ENCODE measurements at regions not wholly inside any gene's neighbourhood (a gene's known extent, or its start where the extent isn't known, plus 50 kb on each side); places are given as distances from the start of the nearest gene placed in this dataset.

DNA sequence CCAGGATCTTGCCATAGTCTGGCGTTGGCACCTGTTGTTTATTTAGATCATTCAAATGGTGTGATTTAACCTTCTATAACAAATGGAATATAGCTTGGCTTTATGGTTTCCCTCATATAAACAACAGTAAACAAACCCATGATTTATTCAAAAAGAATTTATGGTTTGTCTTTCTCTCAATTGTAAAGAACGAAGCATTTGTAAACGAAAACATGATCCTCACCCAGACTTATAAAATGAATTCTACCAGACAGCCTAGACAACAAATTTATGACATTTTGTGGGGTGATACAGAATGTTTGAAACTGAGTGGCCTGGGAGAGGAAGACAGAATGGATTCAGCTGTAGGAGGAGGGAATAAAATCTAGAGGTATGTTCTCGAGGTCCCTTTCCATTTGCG, 66.1 kb upstream of the PTGFR start:
- H3K36me3 Mint-ChIP-seq: no peaks in the 10 kb centered on the region
- no peak for ATAC-seq
- H3K9me3 Mint-ChIP-seq: peaks cover 8 to 18% of the 10 kb centered on the region in 2 donors
- TF ChIP-seq, protein P1, sequence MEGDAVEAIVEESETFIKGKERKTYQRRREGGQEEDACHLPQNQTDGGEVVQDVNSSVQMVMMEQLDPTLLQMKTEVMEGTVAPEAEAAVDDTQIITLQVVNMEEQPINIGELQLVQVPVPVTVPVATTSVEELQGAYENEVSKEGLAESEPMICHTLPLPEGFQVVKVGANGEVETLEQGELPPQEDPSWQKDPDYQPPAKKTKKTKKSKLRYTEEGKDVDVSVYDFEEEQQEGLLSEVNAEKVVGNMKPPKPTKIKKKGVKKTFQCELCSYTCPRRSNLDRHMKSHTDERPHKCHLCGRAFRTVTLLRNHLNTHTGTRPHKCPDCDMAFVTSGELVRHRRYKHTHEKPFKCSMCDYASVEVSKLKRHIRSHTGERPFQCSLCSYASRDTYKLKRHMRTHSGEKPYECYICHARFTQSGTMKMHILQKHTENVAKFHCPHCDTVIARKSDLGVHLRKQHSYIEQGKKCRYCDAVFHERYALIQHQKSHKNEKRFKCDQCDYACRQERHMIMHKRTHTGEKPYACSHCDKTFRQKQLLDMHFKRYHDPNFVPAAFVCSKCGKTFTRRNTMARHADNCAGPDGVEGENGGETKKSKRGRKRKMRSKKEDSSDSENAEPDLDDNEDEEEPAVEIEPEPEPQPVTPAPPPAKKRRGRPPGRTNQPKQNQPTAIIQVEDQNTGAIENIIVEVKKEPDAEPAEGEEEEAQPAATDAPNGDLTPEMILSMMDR (IDR thresholded peaks at IDR 0.05): no peak
- intact Hi-C loops (cut with micrococcal nuclease): no loop called here
- no peak overlapping the region for H3K4me3 ChIP-seq (ENCODE audit: low read length)
- H3K9me3 ChIP-seq (ENCODE audit: control insufficient read depth, insufficient read depth, low read length): no peaks in the 10 kb centered on the region
- H3K4me3 Mint-ChIP-seq: no peak overlapping the region
- no peak overlapping the region for H3K27ac ChIP-seq (ENCODE audit: low read length)
- no peak for DNase-seq
- WGBS (ENCODE audit: insufficient coverage): 90% methylated on average over 2 of the region's 5 CpGs
- H3K27me3 Mint-ChIP-seq (ENCODE audit: low read depth in 2 of 2): no peaks in the 10 kb centered on the region
- no peaks in the 10 kb centered on the region for H3K4me1 Mint-ChIP-seq
- H3K36me3 ChIP-seq (ENCODE audit: control insufficient read depth, insufficient read depth, low read length): no peaks in the 10 kb centered on the region
- no peaks in the 10 kb centered on the region for H3K4me1 ChIP-seq (ENCODE audit: control insufficient read depth, insufficient read depth, low read length)
- no peaks in the 10 kb centered on the region for H3K27me3 ChIP-seq (ENCODE audit: control insufficient read depth, insufficient read depth, low read length)
- H3K27ac Mint-ChIP-seq: no peak overlapping the region

DNA sequence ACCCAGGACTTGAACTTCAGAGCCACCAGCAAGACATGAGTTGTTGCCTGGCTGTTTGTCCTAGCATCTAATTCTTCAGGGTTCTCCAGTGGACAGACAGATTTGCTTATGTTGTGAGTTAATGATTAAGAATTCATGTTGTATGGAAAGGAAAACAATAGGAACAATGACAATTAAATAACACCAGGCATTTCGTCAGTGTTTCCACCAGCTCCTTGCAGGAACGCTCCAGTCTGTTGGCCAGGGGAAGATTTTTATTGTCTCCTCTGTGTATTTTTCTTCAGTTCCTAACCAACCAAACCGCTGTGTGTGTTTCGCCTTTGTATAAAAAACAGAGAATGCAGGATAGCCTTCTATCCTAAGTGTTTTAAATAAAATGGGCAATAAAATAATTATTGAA, 64.4 kb upstream of the PTGFR start:
- H3K27ac ChIP-seq (ENCODE audit: low read length): no peak overlapping the region
- 88% methylated on average over 2 of the region's 4 CpGs for WGBS (ENCODE audit: insufficient coverage)
- no peak overlapping the region for H3K4me3 Mint-ChIP-seq
- peaks cover 6 to 16% of the 10 kb centered on the region in 2 donors for H3K9me3 Mint-ChIP-seq
- H3K27me3 ChIP-seq (ENCODE audit: control insufficient read depth, insufficient read depth, low read length): no peaks in the 10 kb centered on the region
- no peak overlapping the region for H3K4me3 ChIP-seq (ENCODE audit: low read length)
- H3K4me1 Mint-ChIP-seq: no peaks in the 10 kb centered on the region
- no peaks in the 10 kb centered on the region for H3K36me3 ChIP-seq (ENCODE audit: control insufficient read depth, insufficient read depth, low read length)
- no peaks in the 10 kb centered on the region for H3K27me3 Mint-ChIP-seq (ENCODE audit: low read depth in 2 of 2)
- no peaks in the 10 kb centered on the region for H3K4me1 ChIP-seq (ENCODE audit: control insufficient read depth, insufficient read depth, low read length)
- no peak for DNase-seq
- ATAC-seq: no peak
- no peaks in the 10 kb centered on the region for H3K36me3 Mint-ChIP-seq
- no peak overlapping the region for H3K27ac Mint-ChIP-seq
- TF ChIP-seq, protein P1 (IDR thresholded peaks at IDR 0.05): no peak
- no peaks in the 10 kb centered on the region for H3K9me3 ChIP-seq (ENCODE audit: control insufficient read depth, insufficient read depth, low read length)
- intact Hi-C loops (cut with micrococcal nuclease): no loop called here

GRCh38 chr1:78427506-78427905, 63.3 kb upstream of the PTGFR start:
- no peaks in the 10 kb centered on the region for H3K4me1 ChIP-seq (ENCODE audit: control insufficient read depth, insufficient read depth, low read length)
- no peak overlapping the region for H3K4me3 Mint-ChIP-seq
- no peaks in the 10 kb centered on the region for H3K27me3 ChIP-seq (ENCODE audit: control insufficient read depth, insufficient read depth, low read length)
- H3K27me3 Mint-ChIP-seq (ENCODE audit: low read depth in 2 of 2): no peaks in the 10 kb centered on the region
- H3K9me3 ChIP-seq (ENCODE audit: control insufficient read depth, insufficient read depth, low read length): no peaks in the 10 kb centered on the region
- H3K27ac ChIP-seq (ENCODE audit: low read length): no peak overlapping the region
- no peaks in the 10 kb centered on the region for H3K36me3 Mint-ChIP-seq
- no peaks in the 10 kb centered on the region for H3K36me3 ChIP-seq (ENCODE audit: control insufficient read depth, insufficient read depth, low read length)
- TF ChIP-seq, protein P1 (IDR thresholded peaks at IDR 0.05): no peak
- no peaks in the 10 kb centered on the region for H3K4me1 Mint-ChIP-seq
- DNase-seq (no peak), ATAC-seq (no peak)
- no peak overlapping the region for H3K4me3 ChIP-seq (ENCODE audit: low read length)
- WGBS (ENCODE audit: insufficient coverage): no CpG with 5 or more reads among the region's 2 CpGs
- intact Hi-C loops (cut with micrococcal nuclease): no loop called here
- H3K9me3 Mint-ChIP-seq: peaks cover 13 to 22% of the 10 kb centered on the region in 2 donors
- no peak overlapping the region for H3K27ac Mint-ChIP-seq

DNA sequence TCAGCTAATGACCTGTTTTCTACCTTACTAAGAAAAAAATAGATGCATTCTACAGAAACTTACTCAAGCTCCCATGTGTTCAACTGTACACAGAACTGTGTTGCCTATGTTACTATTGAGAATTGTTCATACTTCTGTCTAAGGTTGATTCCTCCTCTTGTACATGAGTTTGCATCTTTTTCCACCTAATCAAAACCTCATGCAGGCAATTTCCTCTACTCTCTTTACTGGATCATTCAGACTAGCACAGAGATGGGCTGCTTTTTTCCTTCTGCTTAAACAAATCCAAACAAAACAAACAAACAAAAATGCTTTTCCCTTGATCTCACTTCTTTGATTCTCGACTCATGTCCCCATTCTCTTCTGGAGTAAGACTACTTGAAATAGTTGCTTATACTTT, 58.8 kb upstream of the PTGFR start:
- no peak overlapping the region for H3K4me3 ChIP-seq (ENCODE audit: low read length)
- no peaks in the 10 kb centered on the region for H3K4me1 ChIP-seq (ENCODE audit: control insufficient read depth, insufficient read depth, low read length)
- Mint-ChIP-seq H3K36me3 (no peaks in the 10 kb centered on the region), H3K4me3 (no peak overlapping the region), H3K9me3 (peaks cover 12 to 20% of the 10 kb centered on the region in 2 donors), H3K4me1 (no peaks in the 10 kb centered on the region), H3K27ac (no peak overlapping the region), H3K27me3 (ENCODE audit: low read depth in 2 of 2) (no peaks in the 10 kb centered on the region)
- WGBS (ENCODE audit: insufficient coverage): 60% methylated on average over 1 of the region's 1 CpG
- intact Hi-C loops (cut with micrococcal nuclease): no loop called here
- H3K27ac ChIP-seq (ENCODE audit: low read length): no peak overlapping the region
- H3K36me3 ChIP-seq (ENCODE audit: control insufficient read depth, insufficient read depth, low read length): no peaks in the 10 kb centered on the region
- DNase-seq (no peak), ATAC-seq (no peak)
- H3K27me3 ChIP-seq (ENCODE audit: control insufficient read depth, insufficient read depth, low read length): no peaks in the 10 kb centered on the region
- TF ChIP-seq, protein P1 (IDR thresholded peaks at IDR 0.05): no peak
- H3K9me3 ChIP-seq (ENCODE audit: control insufficient read depth, insufficient read depth, low read length): no peaks in the 10 kb centered on the region

Measured in natural killer cell (primary cell).